GM18505 (cell line): ENCODE measurements at regions not wholly inside any gene's neighbourhood (a gene's known extent, or its start where the extent isn't known, plus 50 kb on each side); places are given as distances from the start of the nearest gene placed in this dataset.
"Not testable (repeated sequence)": the region's sequence is repeated elsewhere in the genome, so short reads cannot be mapped to it uniquely, and the experiment has no call there.

Experiments
- ATAC-seq: cut with Tn5 transposase; IDR thresholded peaks from one replicate; pipeline ENCODE4 v1.9.1; 2021; ENCODE audit not compliant: unreplicated experiment
- POLR2A ChIP-seq: IDR thresholded peaks from 4 replicates; pipeline ENCODE4 v1.6.1; 2011; ENCODE audit warnings: borderline replicate concordance; ENCODE audit not compliant: insufficient read depth, insufficient read length; ENCODE audit errors: extremely low read depth

GRCh38 chr2:38473333-38474005 lies 96.4 kb upstream of the ATL2 start:
- TF ChIP-seq POLR2A: no peak
- ATAC-seq: no peak

DNA sequence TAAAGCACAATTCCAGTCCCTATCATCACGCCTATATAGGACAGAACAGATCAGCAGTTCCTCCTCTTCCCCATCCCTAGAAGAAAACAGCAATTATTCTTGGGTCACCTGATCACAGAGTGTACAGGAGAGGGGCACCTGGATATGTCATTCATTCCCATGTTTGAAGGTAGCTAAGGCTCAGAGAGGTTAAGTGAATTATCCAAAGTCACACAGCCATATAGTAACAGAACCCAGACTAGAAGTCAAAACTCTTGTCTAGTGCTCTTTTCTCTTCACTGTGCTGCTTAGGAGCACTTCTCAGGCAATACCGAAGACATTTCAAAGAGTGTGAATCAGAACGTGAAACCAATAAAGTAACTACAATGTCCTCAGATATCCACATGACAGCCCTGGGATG lies 93.0 kb upstream of the ATL2 start:
- no peak for TF ChIP-seq POLR2A
- no peak for ATAC-seq

GRCh38 chr2:38467768-38468455 lies 90.8 kb upstream of the ATL2 start:
- no peak for ATAC-seq
- TF ChIP-seq POLR2A: no peak

GRCh38 chr2:38466876-38467767 lies 90.0 kb upstream of the ATL2 start:
- TF ChIP-seq POLR2A: no peak
- ATAC-seq: no peak

GRCh38 chr2:38466409-38466808 lies 89.3 kb upstream of the ATL2 start:
- no peak for TF ChIP-seq POLR2A
- ATAC-seq: no peak

DNA sequence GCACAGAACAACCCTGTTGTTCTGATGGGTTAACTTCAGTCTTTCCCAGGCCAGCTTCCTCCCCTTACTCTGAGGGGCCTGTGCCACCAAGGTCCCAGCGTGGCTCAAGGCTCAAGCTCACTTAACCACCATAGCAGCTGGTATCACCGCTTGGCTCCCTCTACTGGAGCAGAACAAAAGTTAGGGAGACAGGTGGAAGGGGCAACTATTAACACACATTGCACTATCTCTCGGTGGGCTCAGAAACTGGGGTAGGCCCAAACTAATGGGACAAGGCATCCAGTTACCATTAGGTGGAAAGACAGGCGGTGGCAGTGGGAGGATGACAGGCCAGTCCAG lies 88.7 kb upstream of the ATL2 start:
- TF ChIP-seq POLR2A: no peak
- ATAC-seq: no peak

DNA sequence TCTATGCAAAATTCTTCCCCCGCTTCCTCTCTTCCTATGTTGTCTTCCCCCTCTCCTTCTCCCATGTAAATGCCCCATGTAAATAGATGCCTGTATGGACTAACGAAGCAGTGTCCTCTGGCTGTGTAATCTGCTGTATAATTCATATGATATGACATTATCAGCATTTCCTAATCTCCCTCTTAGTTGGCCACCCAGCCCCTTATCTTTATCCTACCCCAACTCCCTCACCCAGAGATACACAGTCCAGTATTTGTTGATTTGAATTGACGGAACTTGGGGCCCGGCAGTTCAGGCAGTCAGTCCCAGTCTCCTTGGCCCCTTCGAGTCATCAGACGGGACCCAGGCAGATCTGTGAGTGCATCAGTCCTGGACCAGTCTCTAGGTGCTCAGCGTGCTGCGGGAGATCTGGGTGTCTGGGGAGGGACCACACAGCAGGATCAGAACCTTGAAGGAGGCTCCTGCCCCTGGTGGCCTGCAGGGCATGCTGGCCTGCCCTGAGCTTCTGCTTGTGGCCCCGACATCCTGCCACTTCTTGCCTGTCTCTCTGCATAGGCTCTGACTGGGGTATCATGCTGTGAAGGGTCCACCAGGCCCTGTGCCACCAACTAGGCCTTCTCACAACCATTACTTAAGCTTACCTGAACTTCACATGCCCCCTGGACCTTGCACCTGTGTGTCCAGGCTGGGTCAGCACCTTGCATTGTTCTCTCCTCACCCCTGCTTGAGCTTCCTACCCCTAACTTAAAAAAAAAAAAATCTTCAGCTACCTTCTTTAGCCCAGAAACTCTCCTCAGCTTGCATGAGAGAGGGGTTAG lies 88.1 kb upstream of the ATL2 start:
- ATAC-seq: no peak

DNA sequence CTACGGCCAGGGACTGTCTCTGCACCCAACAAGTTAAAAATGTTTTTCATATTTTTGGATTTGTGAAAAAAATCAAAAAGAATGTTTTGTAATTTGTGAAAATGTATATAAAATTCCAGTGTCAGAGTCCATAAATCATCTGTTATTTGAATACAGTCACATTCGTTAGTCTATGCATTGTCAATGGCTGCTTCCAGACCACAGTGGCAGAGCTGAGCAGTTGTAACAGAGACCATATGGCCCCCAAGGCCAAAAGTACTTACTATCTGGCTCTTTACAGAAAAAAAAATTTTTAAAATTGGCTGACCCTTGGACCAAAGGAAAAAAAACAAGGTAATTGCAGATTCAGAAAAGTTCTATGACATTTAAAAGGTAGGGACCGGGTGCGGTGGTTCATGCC lies 86.7 kb upstream of the ATL2 start:
- no peak for ATAC-seq
- no peak for TF ChIP-seq POLR2A

More for the DNA sequence above, 88.1 kb upstream of the ATL2 start:
- TF ChIP-seq POLR2A: no peak

- no peak for ATAC-seq
- no peak for TF ChIP-seq POLR2A
Measured at GRCh38 chr2:38462121-38462661, 85.1 kb upstream of the ATL2 start.

DNA sequence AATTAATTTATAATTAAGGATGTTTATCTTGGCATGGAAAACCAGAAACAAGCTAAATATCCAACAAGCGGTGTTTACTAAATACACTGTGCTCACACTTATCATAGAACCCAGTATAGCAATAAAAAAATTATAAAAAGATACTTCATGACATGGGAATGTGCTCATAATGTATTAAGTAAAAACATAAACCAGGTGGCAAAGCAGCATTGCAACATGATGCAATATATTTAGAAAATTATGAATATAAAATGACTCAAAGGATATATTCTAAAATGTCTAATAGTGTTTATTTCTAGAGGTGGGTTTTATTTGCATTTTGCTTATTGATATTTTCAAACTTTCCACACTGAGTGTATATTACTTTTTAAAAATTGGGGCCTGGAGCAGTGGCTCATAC lies 84.4 kb upstream of the ATL2 start:
- TF ChIP-seq POLR2A: no peak
- no peak for ATAC-seq

DNA sequence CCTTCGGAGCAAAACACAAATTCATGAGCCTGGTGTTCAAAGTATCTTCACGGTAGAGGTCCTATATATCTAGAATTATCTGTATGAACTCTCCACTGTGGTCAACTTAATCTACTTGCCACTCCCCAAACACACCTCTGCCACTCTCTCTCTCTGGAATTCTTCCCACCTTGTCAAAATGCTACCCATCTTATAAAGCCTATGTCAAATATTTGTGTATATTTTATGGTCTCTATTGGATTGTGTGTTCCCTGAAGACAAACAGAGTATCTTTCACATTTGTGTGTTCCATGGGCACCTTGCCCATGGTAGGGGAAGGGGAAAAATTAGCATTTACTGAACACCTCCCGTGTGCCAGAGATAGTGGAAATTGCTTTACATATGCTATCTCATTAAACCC lies 83.2 kb upstream of the ATL2 start:
- no peak for ATAC-seq
- no peak for TF ChIP-seq POLR2A

GRCh38 chr2:38454081-38454480 lies 77.0 kb upstream of the ATL2 start:
- TF ChIP-seq POLR2A: no peak
- ATAC-seq: no peak

DNA sequence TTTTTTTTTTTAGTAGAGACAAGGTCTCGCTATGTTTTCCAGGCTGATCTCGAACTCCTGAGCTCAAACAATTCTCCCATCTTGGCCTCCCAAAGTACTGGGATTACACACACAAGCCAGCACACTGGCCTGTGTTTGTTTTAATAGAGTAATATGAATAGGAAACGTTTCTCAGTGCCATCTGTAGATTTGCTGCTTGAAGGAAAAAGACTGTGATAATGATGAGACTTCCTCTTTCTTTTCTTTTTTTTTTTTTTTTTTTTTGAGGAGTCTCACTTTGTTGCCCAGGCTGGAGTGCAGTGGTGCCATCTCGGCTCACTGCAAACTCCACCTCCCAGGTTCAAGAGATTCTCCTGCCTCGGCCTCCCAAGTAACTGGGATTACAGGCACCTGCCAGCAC lies 74.7 kb upstream of the ATL2 start:
- ATAC-seq: not testable (repeated sequence)

DNA sequence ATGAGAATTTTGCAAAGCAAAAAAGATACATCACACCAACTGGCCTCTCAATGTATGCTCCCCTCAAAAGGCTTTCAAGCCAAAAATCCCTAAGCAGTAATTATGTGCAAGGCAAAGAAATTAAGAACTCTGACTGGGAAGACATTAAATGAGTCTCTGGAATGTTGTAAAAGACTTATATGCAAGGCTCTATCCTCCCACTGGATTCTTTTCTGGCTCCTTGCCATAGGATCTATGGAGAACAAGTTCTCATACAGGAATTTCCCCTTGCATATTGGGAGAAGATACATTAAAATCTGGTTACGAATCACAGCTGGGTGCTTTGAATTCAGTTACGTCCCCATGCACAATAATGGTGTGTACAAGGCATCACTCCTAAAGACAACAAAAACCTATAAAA lies 73.4 kb upstream of the ATL2 start:
- TF ChIP-seq POLR2A: no peak

More for the DNA sequence above, 73.4 kb upstream of the ATL2 start:
- ATAC-seq: no peak
